OCI-LY1 (cell line): ENCODE measurements at regions not wholly inside any gene's neighbourhood (a gene's known extent, or its start where the extent isn't known, plus 50 kb on each side); places are given as distances from the start of the nearest gene placed in this dataset.

Source experiments
- H2AFZ ChIP-seq: fragments of 200-600 bp; sonication (generic), shearing (Covaris generic); 2 replicates; pipeline ENCODE4 v1.6.0; 2014; ENCODE audit warnings: antibody characterized with exemption, mild to moderate bottlenecking, low read length
- H3F3A ChIP-seq: fragments of 200-600 bp; sonication (generic), shearing (Covaris generic); 2 replicates; pipeline ENCODE4 v1.6.0; 2014; ENCODE audit warnings: mild to moderate bottlenecking, antibody characterized with exemption, low read length, moderate library complexity; ENCODE audit not compliant: insufficient read depth
- H3K27ac ChIP-seq: fragments of 200-600 bp; sonication (generic); 2 replicates; pipeline ENCODE4 v1.5.1; 2014; ENCODE audit warnings: low read length, mixed run types, mild to moderate bottlenecking, low read depth; ENCODE audit not compliant: poor library complexity, severe bottlenecking
- H3K27me3 ChIP-seq: fragments of 200-600 bp; sonication (generic); 2 replicates; pipeline ENCODE4 v1.6.0; 2014; ENCODE audit warnings: antibody characterized with exemption, mild to moderate bottlenecking, low read length, moderate library complexity; ENCODE audit not compliant: insufficient read depth
- H3K36me3 ChIP-seq: fragments of 200-600 bp; sonication (generic); 2 replicates; pipeline ENCODE4 v1.6.1; 2014; ENCODE audit warnings: mild to moderate bottlenecking, antibody characterized with exemption, low read length, moderate library complexity, mixed read lengths; ENCODE audit not compliant: insufficient read depth
- H3K4me1 ChIP-seq: fragments of 200-600 bp; sonication (generic); 2 replicates; pipeline ENCODE4 v1.5.1; 2014; ENCODE audit warnings: mild to moderate bottlenecking, low read length, moderate library complexity; ENCODE audit not compliant: insufficient read depth, severe bottlenecking
- H3K4me2 ChIP-seq: fragments of 200-600 bp; sonication (generic), shearing (Covaris generic); 2 replicates; pipeline ENCODE4 v1.6.1; 2014; ENCODE audit warnings: low read length
- H3K4me3 ChIP-seq: fragments of 200-600 bp; sonication (generic); 2 replicates; pipeline ENCODE4 v1.5.1; 2014; ENCODE audit warnings: low read length, low read depth, mild to moderate bottlenecking, mixed read lengths; ENCODE audit not compliant: poor library complexity, severe bottlenecking
- H3K79me2 ChIP-seq: fragments of 200-600 bp; shearing (Covaris generic); 2 replicates; pipeline ENCODE4 v1.6.1; 2016; ENCODE audit warnings: mixed run types, low read length, mixed read lengths; ENCODE audit not compliant: insufficient read depth
- H3K9ac ChIP-seq: fragments of 200-600 bp; sonication (generic), shearing (Covaris generic); 2 replicates; pipeline ENCODE4 v1.6.1; 2014; ENCODE audit warnings: mild to moderate bottlenecking, low read length, mixed read lengths
- H3K9me2 ChIP-seq: fragments of 200-600 bp; sonication (generic), shearing (Covaris generic); 2 replicates; pipeline ENCODE4 v1.6.1; 2014; ENCODE audit warnings: low read depth, mild to moderate bottlenecking, low read length, mixed read lengths
- H3K9me3 ChIP-seq: fragments of 200-600 bp; shearing (Covaris generic); 2 replicates; pipeline ENCODE4 v1.6.1; 2014; ENCODE audit warnings: low read length, mixed read lengths
- H4K20me1 ChIP-seq: fragments of 200-600 bp; sonication (generic), shearing (Covaris generic); 2 replicates; pipeline ENCODE4 v1.6.0; 2016; ENCODE audit warnings: mild to moderate bottlenecking, low read length; ENCODE audit not compliant: insufficient read depth
- CTCF ChIP-seq: fragments of 200-600 bp; sonication (generic), shearing (Covaris generic); IDR thresholded peaks from 2 replicates; pipeline ENCODE4 v1.5.1; 2017; ENCODE audit warnings: mild to moderate bottlenecking, antibody characterized with exemption, low read length, moderate library complexity, mixed read lengths
- EZH2 ChIP-seq: fragments of 200-600 bp; sonication (generic), shearing (Covaris generic); IDR thresholded peaks from 2 replicates; pipeline ENCODE4 v1.8.0; 2017; ENCODE audit warnings: borderline replicate concordance, mixed run types, mild to moderate bottlenecking, antibody characterized with exemption, low read length, moderate library complexity, mixed read lengths

GRCh38 chr6:86251106-86251505 lies 608.4 kb upstream of the SYNCRIP start:
- H3K27ac ChIP-seq, result no peak overlapping the region
- TF ChIP-seq CTCF, result no peak
- TF ChIP-seq EZH2, result no peak

GRCh38 chr6:86217906-86218305 lies 575.2 kb upstream of the SYNCRIP start:
- Histone ChIP-seq H2AFZ (no peak overlapping the region), H4K20me1 (no peaks in the 10 kb centered on the region), H3K4me1 (no peaks in the 10 kb centered on the region), H3F3A (no peaks in the 10 kb centered on the region), H3K9ac (no peak overlapping the region), H3K9me3 (no peaks in the 10 kb centered on the region), H3K27me3 (no peaks in the 10 kb centered on the region), H3K27ac (no peak overlapping the region), H3K4me3 (no peak overlapping the region), H3K4me2 (no peak overlapping the region), H3K9me2 (no peaks in the 10 kb centered on the region), H3K79me2 (no peaks in the 10 kb centered on the region), H3K36me3 (no peaks in the 10 kb centered on the region)
- TF ChIP-seq CTCF (no peak), EZH2 (no peak)

More at GRCh38 chr6:86251106-86251505, 608.4 kb upstream of the SYNCRIP start:
- Histone ChIP-seq H3K36me3 (no peaks in the 10 kb centered on the region), H3K79me2 (no peaks in the 10 kb centered on the region), H3F3A (no peaks in the 10 kb centered on the region), H3K9me3 (no peaks in the 10 kb centered on the region), H2AFZ (no peak overlapping the region), H3K4me3 (no peak overlapping the region), H3K9me2 (no peaks in the 10 kb centered on the region), H3K27me3 (no peaks in the 10 kb centered on the region), H4K20me1 (no peaks in the 10 kb centered on the region), H3K4me2 (no peak overlapping the region), H3K4me1 (no peaks in the 10 kb centered on the region), H3K9ac (no peak overlapping the region)

GRCh38 chr6:86215323-86215722 lies 572.6 kb upstream of the SYNCRIP start:
- H3K4me3 ChIP-seq, result no peak overlapping the region
- no peaks in the 10 kb centered on the region for H4K20me1 ChIP-seq
- H3K9ac ChIP-seq, result no peak overlapping the region
- H3K27me3 ChIP-seq, result no peaks in the 10 kb centered on the region
- no peaks in the 10 kb centered on the region for H3K4me1 ChIP-seq
- no peaks in the 10 kb centered on the region for H3K9me2 ChIP-seq
- TF ChIP-seq EZH2, result no peak
- no peak for TF ChIP-seq CTCF
- H3K4me2 ChIP-seq, result no peak overlapping the region
- H3F3A ChIP-seq, result no peaks in the 10 kb centered on the region
- H3K27ac ChIP-seq, result no peak overlapping the region
- no peak overlapping the region for H2AFZ ChIP-seq
- H3K9me3 ChIP-seq, result no peaks in the 10 kb centered on the region
- H3K36me3 ChIP-seq, result no peaks in the 10 kb centered on the region
- H3K79me2 ChIP-seq, result no peaks in the 10 kb centered on the region
